Astrocyte (in vitro differentiated cells and primary cell): ENCODE measurements at regions not wholly inside any gene's neighbourhood (a gene's known extent, or its start where the extent isn't known, plus 50 kb on each side); places are given as distances from the start of the nearest gene placed in this dataset.

Source experiments
- CTCF ChIP-seq: IDR thresholded peaks from 2 replicates; pipeline ENCODE4 v1.5.1; 2011; ENCODE audit warnings: low read depth, mild to moderate bottlenecking, inconsistent platforms, low read length, moderate library complexity; ENCODE audit not compliant: insufficient read depth
- EZH2 ChIP-seq: IDR thresholded peaks from 2 replicates; pipeline ENCODE4 v1.6.1; 2012; ENCODE audit warnings: mild to moderate bottlenecking, low read length, inconsistent platforms; ENCODE audit not compliant: insufficient read depth

- TF ChIP-seq CTCF (no peak), EZH2 (no peak)
These were observed 132.1 kb downstream of the EMX2 start for GRCh38 chr10:117674646-117675045.
